ENCODE measurements at regions not wholly inside any gene's neighbourhood (a gene's known extent, or its start where the extent isn't known, plus 50 kb on each side); places are given as distances from the start of the nearest gene placed in this dataset.

- Mint-ChIP-seq H3K27me3 (peaks cover 63% of the 10 kb centered on the region), H3K9me3 (no peaks in the 10 kb centered on the region), H3K4me3 (no peak overlapping the region), H3K4me1 (peaks cover 11% of the 10 kb centered on the region), H3K27ac (no peak overlapping the region)
- DNase-seq = no peak
- ATAC-seq = no peak
These were observed 50.3 kb upstream of the ATP11A start for GRCh38 chr13:112639521-112639920.

- H3K27ac Mint-ChIP-seq = no peak overlapping the region
- no peaks in the 10 kb centered on the region for H3K9me3 Mint-ChIP-seq
These were observed 50.9 kb upstream of the ATP11A start for GRCh38 chr13:112638919-112639318.

GRCh38 chr13:112638157-112638750, 50.3 kb upstream of the TUBGCP3 start:
- no peak for ATAC-seq
- no peaks in the 10 kb centered on the region for H3K9me3 Mint-ChIP-seq
- peaks cover 63% of the 10 kb centered on the region for H3K27me3 Mint-ChIP-seq
- H3K4me3 Mint-ChIP-seq = no peak overlapping the region
- no peak for DNase-seq
- H3K27ac Mint-ChIP-seq = peak overlapping the region in 1 of 2 donors; percentile 78
- H3K4me1 Mint-ChIP-seq = peaks cover 11% of the 10 kb centered on the region

More at GRCh38 chr13:112638919-112639318, 50.9 kb upstream of the ATP11A start:
- Mint-ChIP-seq H3K4me3 (no peak overlapping the region), H3K27me3 (peaks cover 63% of the 10 kb centered on the region), H3K4me1 (peaks cover 11% of the 10 kb centered on the region)
- DNase-seq = no peak
- ATAC-seq = no peak
